ENCODE measurements at regions not wholly inside any gene's neighbourhood (a gene's known extent, or its start where the extent isn't known, plus 50 kb on each side); places are given as distances from the start of the nearest gene placed in this dataset.

DNA sequence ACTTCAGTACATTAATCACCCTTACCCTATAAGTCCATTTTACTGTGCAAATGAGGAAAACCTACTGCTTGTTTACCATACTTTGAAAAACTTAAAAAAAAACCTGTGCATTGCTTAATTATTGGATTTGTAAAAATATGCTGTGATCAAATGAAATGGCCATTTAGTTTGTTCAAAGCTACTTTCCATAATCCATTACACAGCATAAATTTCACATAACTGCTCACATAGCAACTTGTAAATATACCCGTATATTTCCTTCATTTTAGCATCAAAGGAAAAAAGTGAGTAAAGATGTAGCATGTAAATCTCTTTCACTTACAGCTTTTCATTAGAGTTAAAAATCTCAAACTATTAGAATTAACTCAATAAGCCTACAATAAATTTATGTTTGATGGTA is 415.1 kb downstream of the NR4A2 start:
- ChIA-PET POLR2A (no interaction called here), CTCF (no interaction called here)
- Histone ChIP-seq H3K9ac (no peak overlapping the region), H4K20me1 (ENCODE audit: insufficient read depth) (no peaks in the 10 kb centered on the region), H3K4me3 (ENCODE audit: low read depth in 2 of 2, low read length in 1 of 2) (no peak overlapping the region), H3K4me1 (ENCODE audit: control insufficient read depth in 1 of 2, insufficient read depth in 2 of 2, low read depth in 1 of 2, low read length in 1 of 2) (no peaks in the 10 kb centered on the region), H3K4me2 (no peak overlapping the region), H3K9me3 (no peaks in the 10 kb centered on the region), H3K27ac (ENCODE audit: low read depth in 2 of 2, low read length in 1 of 2) (no peak overlapping the region), H3K79me2 (ENCODE audit: insufficient read depth) (no peaks in the 10 kb centered on the region; the same call in 1 of the 2 replicates), H3F3A (replicated peaks; ENCODE audit: insufficient read depth) (peaks cover 3% of the 10 kb centered on the region), H3K9me2 (no peaks in the 10 kb centered on the region), H2AFZ (ENCODE audit: low read depth) (no peak overlapping the region), H3K36me3 (replicated peaks in 1 of 2; ENCODE audit: control insufficient read depth in 1 of 2, insufficient read depth in 2 of 2, low read length in 1 of 2) (no peaks in the 10 kb centered on the region), H3K27me3 (ENCODE audit: insufficient read depth) (no peaks in the 10 kb centered on the region)
- no peak for DNase-seq
- TF ChIP-seq MEF2A (IDR thresholded peaks at IDR 0.05; ENCODE audit: borderline replicate concordance, low read depth) (no peak), SMC3 (IDR thresholded peaks at IDR 0.05; ENCODE audit: low read depth, low read length) (no peak), MAX (IDR thresholded peaks at IDR 0.05; ENCODE audit: low read depth) (no peak), TEAD4 (IDR thresholded peaks at IDR 0.05; ENCODE audit: borderline replicate concordance, insufficient read depth) (no peak), EP300 (IDR thresholded peaks at IDR 0.05; ENCODE audit: borderline replicate concordance in 1 of 2, low read depth in 1 of 2, low read length in 1 of 2) (no peak), SIN3A (IDR thresholded peaks at IDR 0.05; ENCODE audit: borderline replicate concordance, low read depth, low read length) (no peak), TCF12 (IDR thresholded peaks at IDR 0.05) (no peak), IRF3 (IDR thresholded peaks at IDR 0.05; ENCODE audit: low read depth, low read length) (no peak), CHD2 (IDR thresholded peaks at IDR 0.05; ENCODE audit: low read length, partially characterized antibody) (no peak), GABPA (IDR thresholded peaks at IDR 0.05; ENCODE audit: low read depth) (no peak), FOXJ3 (CRISPR knock-in tag; IDR thresholded peaks at IDR 0.05) (no peak), FOXM1 (IDR thresholded peaks at IDR 0.05; ENCODE audit: low read depth) (no peak), NRF1 (IDR thresholded peaks at IDR 0.05; ENCODE audit: low read depth, low read length) (no peak)
- TF ChIP-seq, protein P1, sequence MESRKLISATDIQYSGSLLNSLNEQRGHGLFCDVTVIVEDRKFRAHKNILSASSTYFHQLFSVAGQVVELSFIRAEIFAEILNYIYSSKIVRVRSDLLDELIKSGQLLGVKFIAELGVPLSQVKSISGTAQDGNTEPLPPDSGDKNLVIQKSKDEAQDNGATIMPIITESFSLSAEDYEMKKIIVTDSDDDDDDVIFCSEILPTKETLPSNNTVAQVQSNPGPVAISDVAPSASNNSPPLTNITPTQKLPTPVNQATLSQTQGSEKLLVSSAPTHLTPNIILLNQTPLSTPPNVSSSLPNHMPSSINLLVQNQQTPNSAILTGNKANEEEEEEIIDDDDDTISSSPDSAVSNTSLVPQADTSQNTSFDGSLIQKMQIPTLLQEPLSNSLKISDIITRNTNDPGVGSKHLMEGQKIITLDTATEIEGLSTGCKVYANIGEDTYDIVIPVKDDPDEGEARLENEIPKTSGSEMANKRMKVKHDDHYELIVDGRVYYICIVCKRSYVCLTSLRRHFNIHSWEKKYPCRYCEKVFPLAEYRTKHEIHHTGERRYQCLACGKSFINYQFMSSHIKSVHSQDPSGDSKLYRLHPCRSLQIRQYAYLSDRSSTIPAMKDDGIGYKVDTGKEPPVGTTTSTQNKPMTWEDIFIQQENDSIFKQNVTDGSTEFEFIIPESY (IDR thresholded peaks at IDR 0.05; ENCODE audit: borderline replicate concordance, low read depth) = no peak
- WGBS (ENCODE audit: low lambda C conversion rate) = 18% methylated on average over 1 of the region's 1 CpG

DNA sequence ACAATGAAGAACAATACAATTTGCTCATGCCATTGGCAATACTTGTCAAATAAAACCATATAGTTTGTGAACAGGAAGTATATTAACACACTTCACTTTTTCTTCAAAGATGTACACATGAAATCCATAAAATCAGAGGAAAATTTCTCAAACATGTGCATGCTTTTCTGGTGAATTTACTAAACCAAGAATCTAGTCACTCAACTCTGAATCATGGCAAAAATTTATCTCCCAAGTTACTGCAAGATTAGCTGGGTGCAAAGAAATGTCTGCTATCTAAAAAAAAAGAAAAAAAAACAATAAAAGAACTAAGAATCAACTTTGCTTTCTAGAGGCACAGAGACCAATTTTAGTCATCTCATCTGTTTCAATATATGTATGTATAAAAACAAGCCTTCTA is 419.2 kb downstream of the NR4A2 start:
- H3K4me2 ChIP-seq = no peak overlapping the region
- POLR2A ChIA-PET = no interaction called here
- H3K4me3 ChIP-seq (ENCODE audit: low read depth in 2 of 2, low read length in 1 of 2) = no peak overlapping the region
- H3K36me3 ChIP-seq (replicated peaks in 1 of 2; ENCODE audit: control insufficient read depth in 1 of 2, insufficient read depth in 2 of 2, low read length in 1 of 2) = no peaks in the 10 kb centered on the region
- H3K4me1 ChIP-seq (ENCODE audit: control insufficient read depth in 1 of 2, insufficient read depth in 2 of 2, low read depth in 1 of 2, low read length in 1 of 2) = no peaks in the 10 kb centered on the region
- no peak for DNase-seq
- no peaks in the 10 kb centered on the region for H3K27me3 ChIP-seq (ENCODE audit: insufficient read depth)
- TF ChIP-seq ELF1 (IDR thresholded peaks at IDR 0.05) = no peak
- TF ChIP-seq POLR2AphosphoS5 (IDR thresholded peaks at IDR 0.05; ENCODE audit: low read depth, low read length) = no peak
- TF ChIP-seq JUND (IDR thresholded peaks at IDR 0.05) = no peak
- no peak for TF ChIP-seq RFX5 (IDR thresholded peaks at IDR 0.05; ENCODE audit: low read length)
- no peak for TF ChIP-seq MEF2A (IDR thresholded peaks at IDR 0.05; ENCODE audit: borderline replicate concordance, low read depth)
- TF ChIP-seq, protein P1 (IDR thresholded peaks at IDR 0.05; ENCODE audit: borderline replicate concordance, low read depth) = no peak
- no peak for TF ChIP-seq RXRA (IDR thresholded peaks at IDR 0.05; ENCODE audit: borderline replicate concordance, low read depth)
- no peak for TF ChIP-seq MAX (IDR thresholded peaks at IDR 0.05; ENCODE audit: low read depth)
- no peak for TF ChIP-seq TCF12 (IDR thresholded peaks at IDR 0.05)
- TF ChIP-seq FOSL2 (IDR thresholded peaks at IDR 0.05; ENCODE audit: borderline replicate concordance, low read depth) = no peak
- no peak for TF ChIP-seq MXI1 (IDR thresholded peaks at IDR 0.05; ENCODE audit: low read depth, low read length)
- no peak for TF ChIP-seq SIN3A (IDR thresholded peaks at IDR 0.05; ENCODE audit: borderline replicate concordance, low read depth, low read length)
- no peak for TF ChIP-seq TEAD4 (IDR thresholded peaks at IDR 0.05; ENCODE audit: borderline replicate concordance, insufficient read depth)
- no peak for TF ChIP-seq GABPA (IDR thresholded peaks at IDR 0.05; ENCODE audit: low read depth)
- no peaks in the 10 kb centered on the region; the same call in 1 of the 2 replicates for H3K79me2 ChIP-seq (ENCODE audit: insufficient read depth)
- H4K20me1 ChIP-seq (ENCODE audit: insufficient read depth) = no peaks in the 10 kb centered on the region
- CTCF ChIA-PET = no interaction called here
- H3K27ac ChIP-seq (ENCODE audit: low read depth in 2 of 2, low read length in 1 of 2) = no peak overlapping the region
- H3K9me3 ChIP-seq = no peaks in the 10 kb centered on the region
- no peaks in the 10 kb centered on the region for H3K9me2 ChIP-seq
- no peak overlapping the region for H3K9ac ChIP-seq
- no peak overlapping the region for H2AFZ ChIP-seq (ENCODE audit: low read depth)
- peaks cover 2% of the 10 kb centered on the region for H3F3A ChIP-seq (replicated peaks; ENCODE audit: insufficient read depth)
